Lower lobe of right lung (tissue), 2 donors: ENCODE measurements at regions not wholly inside any gene's neighbourhood (a gene's known extent, or its start where the extent isn't known, plus 50 kb on each side); places are given as distances from the start of the nearest gene placed in this dataset.
"Not testable (repeated sequence)": the region's sequence is repeated elsewhere in the genome, so short reads cannot be mapped to it uniquely, and the experiment has no call there.

Experiments
- ATAC-seq, 2 donors: fragments of 200-7000 bp; cut with Tn5 transposase; one replicate each; pipeline ENCODE4 v1.9.1; 2020 to 2022; ENCODE audit warnings: mild to moderate bottlenecking in 2 of 2, moderate library complexity in 2 of 2
- DNase-seq: peaks from one replicate; pipeline ENCODE4 v3.0.0-alpha.2; 2020
- H3K27ac ChIP-seq: fragments of 200-600 bp; one replicate; pipeline ENCODE4 v1.8.0; 2022
- H3K27me3 ChIP-seq: fragments of 200-600 bp; one replicate; pipeline ENCODE4 v1.8.0; 2022; ENCODE audit warnings: low read depth
- H3K36me3 ChIP-seq: fragments of 200-600 bp; one replicate; pipeline ENCODE4 v1.8.0; 2022; ENCODE audit warnings: mild to moderate bottlenecking
- H3K4me1 ChIP-seq: fragments of 200-600 bp; one replicate; pipeline ENCODE4 v1.8.0; 2022
- H3K4me3 ChIP-seq: fragments of 200-600 bp; one replicate; pipeline ENCODE4 v1.8.0; 2022; ENCODE audit warnings: mild to moderate bottlenecking
- H3K9me3 ChIP-seq: fragments of 200-600 bp; one replicate; pipeline ENCODE4 v1.8.0; 2022
- CTCF ChIP-seq: fragments of 200-600 bp; IDR thresholded peaks from one replicate; pipeline ENCODE4 v1.8.0; 2022; ENCODE audit warnings: antibody characterized with exemption, mild to moderate bottlenecking
- intact Hi-C: fragments of 100-400 bp; cut with DNase I; formaldehyde crosslinking; loops from one replicate; pipeline ENCODE4 v1.11.0; 2022
- donor health status: DM: no; HTN: yes; CAD: no; lungs with severe emphysema.

- DNase-seq: no peak
- no peak overlapping the region for H3K27ac ChIP-seq
- H3K4me3 ChIP-seq: no peak overlapping the region
- no peak for TF ChIP-seq CTCF
- ATAC-seq: no peak
- intact Hi-C loops: no loop called here
- peaks cover 4% of the 10 kb centered on the region for H3K4me1 ChIP-seq
- H3K9me3 ChIP-seq: no peaks in the 10 kb centered on the region
- H3K36me3 ChIP-seq: no peaks in the 10 kb centered on the region
- no peaks in the 10 kb centered on the region for H3K27me3 ChIP-seq
These were observed 66.5 kb upstream of the TBL1XR1 start for GRCh38 chr3:177263615-177264368.

GRCh38 chr3:177271811-177272501 is 74.7 kb upstream of the TBL1XR1 start:
- ATAC-seq, H3K4me3 ChIP-seq, intact Hi-C loops, H3K36me3 ChIP-seq, DNase-seq, H3K4me1 ChIP-seq, H3K9me3 ChIP-seq, H3K27me3 ChIP-seq, H3K27ac ChIP-seq: not testable (repeated sequence)

- DNase-seq (no peak), ATAC-seq (no peak)
- no peak for TF ChIP-seq CTCF
- no peaks in the 10 kb centered on the region for H3K27me3 ChIP-seq
- H3K9me3 ChIP-seq: no peaks in the 10 kb centered on the region
- H3K36me3 ChIP-seq: no peaks in the 10 kb centered on the region
- H3K4me3 ChIP-seq: no peak overlapping the region
- H3K4me1 ChIP-seq: peaks cover 11% of the 10 kb centered on the region
- intact Hi-C loops: no loop called here
- no peak overlapping the region for H3K27ac ChIP-seq
These were observed 80.7 kb upstream of the TBL1XR1 start for GRCh38 chr3:177278016-177278415.

- intact Hi-C loops: no loop called here
- H3K27me3 ChIP-seq: no peaks in the 10 kb centered on the region
- H3K4me3 ChIP-seq: no peak overlapping the region
- no peaks in the 10 kb centered on the region for H3K9me3 ChIP-seq
- no peak for TF ChIP-seq CTCF
- no peaks in the 10 kb centered on the region for H3K36me3 ChIP-seq
- DNase-seq (no peak), ATAC-seq (peak; percentile 35 to 55)
- H3K4me1 ChIP-seq: peaks cover 17% of the 10 kb centered on the region
- no peak overlapping the region for H3K27ac ChIP-seq
These were observed 82.0 kb upstream of the TBL1XR1 start for GRCh38 chr3:177279118-177279815.

- TF ChIP-seq CTCF: no peak
- no peak overlapping the region for H3K4me3 ChIP-seq
- no peak for ATAC-seq
- H3K27ac ChIP-seq: no peak overlapping the region
- no peaks in the 10 kb centered on the region for H3K27me3 ChIP-seq
- DNase-seq: no peak
- H3K9me3 ChIP-seq: no peaks in the 10 kb centered on the region
- intact Hi-C loops: no loop called here
- H3K4me1 ChIP-seq: peaks cover 22% of the 10 kb centered on the region
- H3K36me3 ChIP-seq: no peaks in the 10 kb centered on the region
These were observed 84.2 kb upstream of the TBL1XR1 start for GRCh38 chr3:177281292-177282118.
